ENCODE measurements at regions not wholly inside any gene's neighbourhood (a gene's known extent, or its start where the extent isn't known, plus 50 kb on each side); places are given as distances from the start of the nearest gene placed in this dataset.

GRCh38 chr12:11951209-11951608 lies 119.5 kb upstream of the BCL2L14 start:
- TF ChIP-seq, protein P1, sequence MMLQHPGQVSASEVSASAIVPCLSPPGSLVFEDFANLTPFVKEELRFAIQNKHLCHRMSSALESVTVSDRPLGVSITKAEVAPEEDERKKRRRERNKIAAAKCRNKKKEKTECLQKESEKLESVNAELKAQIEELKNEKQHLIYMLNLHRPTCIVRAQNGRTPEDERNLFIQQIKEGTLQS (CRISPR knock-in tag; conservative IDR thresholded peaks at IDR 0.05), result no peak
- TF ChIP-seq, protein P2, sequence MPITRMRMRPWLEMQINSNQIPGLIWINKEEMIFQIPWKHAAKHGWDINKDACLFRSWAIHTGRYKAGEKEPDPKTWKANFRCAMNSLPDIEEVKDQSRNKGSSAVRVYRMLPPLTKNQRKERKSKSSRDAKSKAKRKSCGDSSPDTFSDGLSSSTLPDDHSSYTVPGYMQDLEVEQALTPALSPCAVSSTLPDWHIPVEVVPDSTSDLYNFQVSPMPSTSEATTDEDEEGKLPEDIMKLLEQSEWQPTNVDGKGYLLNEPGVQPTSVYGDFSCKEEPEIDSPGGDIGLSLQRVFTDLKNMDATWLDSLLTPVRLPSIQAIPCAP (CRISPR knock-in tag; IDR thresholded peaks at IDR 0.05), result no peak
- TF ChIP-seq GABPB1 (CRISPR knock-in tag; IDR thresholded peaks at IDR 0.05), result no peak
- no peak for TF ChIP-seq CTCF (IDR thresholded peaks at IDR 0.05)
- TF ChIP-seq SP1 (CRISPR knock-in tag; conservative IDR thresholded peaks at IDR 0.05), result no peak
- TF ChIP-seq JUN (CRISPR knock-in tag; IDR thresholded peaks at IDR 0.05), result no peak
- no peak for TF ChIP-seq ZSCAN18 (CRISPR knock-in tag; IDR thresholded peaks at IDR 0.05)
- TF ChIP-seq, protein P3, sequence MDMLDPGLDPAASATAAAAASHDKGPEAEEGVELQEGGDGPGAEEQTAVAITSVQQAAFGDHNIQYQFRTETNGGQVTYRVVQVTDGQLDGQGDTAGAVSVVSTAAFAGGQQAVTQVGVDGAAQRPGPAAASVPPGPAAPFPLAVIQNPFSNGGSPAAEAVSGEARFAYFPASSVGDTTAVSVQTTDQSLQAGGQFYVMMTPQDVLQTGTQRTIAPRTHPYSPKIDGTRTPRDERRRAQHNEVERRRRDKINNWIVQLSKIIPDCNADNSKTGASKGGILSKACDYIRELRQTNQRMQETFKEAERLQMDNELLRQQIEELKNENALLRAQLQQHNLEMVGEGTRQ (CRISPR knock-in tag; IDR thresholded peaks at IDR 0.05), result no peak

Measured in WTC11 (cell line).